Femur (tissue), 1 donor: ENCODE measurements at regions not wholly inside any gene's neighbourhood (a gene's known extent, or its start where the extent isn't known, plus 50 kb on each side); places are given as distances from the start of the nearest gene placed in this dataset.

Experiments
- DNase-seq: peaks from one replicate; pipeline ENCODE4 v3.0.0-alpha.2; 2017

DNA sequence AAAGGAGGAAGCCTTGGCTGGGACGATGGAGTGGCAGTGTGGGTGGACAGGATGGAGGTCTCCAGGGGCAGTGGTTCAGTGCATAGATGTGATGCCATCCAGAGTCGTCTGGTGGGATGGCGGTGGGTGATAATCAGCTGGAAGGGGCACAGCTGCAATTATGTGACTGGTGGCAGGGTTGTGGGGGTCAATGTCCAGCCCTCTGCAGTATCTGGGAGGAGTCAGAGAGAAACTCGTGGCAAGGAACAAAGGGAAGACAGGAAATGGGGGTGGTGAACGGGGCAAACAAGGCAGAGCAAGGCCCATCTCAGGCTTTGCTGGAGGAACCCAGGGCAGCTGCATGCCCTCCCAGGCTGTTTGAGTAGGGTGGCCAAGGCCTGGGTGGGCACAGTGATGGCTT, 118.3 kb upstream of the USP24 start:
- no peak for DNase-seq

DNA sequence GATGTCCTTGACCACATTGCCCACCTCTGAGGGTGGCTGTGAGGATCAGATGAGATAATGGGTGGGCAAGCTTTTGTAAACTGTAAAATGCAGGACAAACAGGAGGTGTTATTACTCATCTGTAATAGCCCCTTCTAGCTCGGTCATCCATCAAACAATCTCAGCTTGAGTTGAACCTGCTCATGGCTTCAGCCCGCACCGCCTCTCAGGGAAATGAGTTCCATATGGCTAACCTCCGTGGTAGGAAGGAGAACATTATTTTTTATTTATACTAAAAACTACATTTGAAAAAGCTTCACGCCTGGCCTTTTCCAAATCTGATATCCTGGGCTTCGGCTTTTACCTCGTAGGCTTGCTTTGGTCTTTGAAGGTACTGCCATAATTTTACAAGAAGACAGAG, 116.2 kb upstream of the USP24 start:
- peak; percentile 27 for DNase-seq

DNA sequence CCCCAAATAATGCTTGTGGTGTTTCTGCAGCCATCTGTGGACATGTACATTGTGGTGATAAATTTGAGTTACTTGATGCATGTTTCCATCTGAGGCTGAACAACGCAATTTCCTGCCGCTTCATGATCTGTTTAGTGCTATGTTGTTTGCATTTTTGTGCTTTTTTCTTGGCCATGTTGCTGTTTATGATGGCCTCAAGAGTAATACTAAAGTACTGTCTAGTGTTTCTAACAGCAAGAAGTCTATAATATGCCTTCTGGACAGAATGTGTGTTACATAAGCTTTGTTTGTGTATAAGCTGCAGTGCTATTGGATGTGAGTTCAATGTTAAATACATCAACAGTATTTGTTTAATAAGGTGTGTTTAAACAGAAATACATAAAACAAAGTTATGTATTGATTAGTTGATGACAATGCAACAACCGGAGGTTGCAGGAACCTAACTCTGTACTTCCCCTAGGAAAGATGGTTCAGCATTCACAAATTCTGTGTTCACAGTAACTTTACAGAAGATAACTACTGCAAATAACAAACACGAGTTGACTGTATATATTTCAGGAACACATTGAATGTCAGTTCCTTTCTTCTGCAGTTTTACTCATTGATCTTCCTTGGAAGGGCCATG, 114.8 kb upstream of the USP24 start:
- no peak for DNase-seq

DNA sequence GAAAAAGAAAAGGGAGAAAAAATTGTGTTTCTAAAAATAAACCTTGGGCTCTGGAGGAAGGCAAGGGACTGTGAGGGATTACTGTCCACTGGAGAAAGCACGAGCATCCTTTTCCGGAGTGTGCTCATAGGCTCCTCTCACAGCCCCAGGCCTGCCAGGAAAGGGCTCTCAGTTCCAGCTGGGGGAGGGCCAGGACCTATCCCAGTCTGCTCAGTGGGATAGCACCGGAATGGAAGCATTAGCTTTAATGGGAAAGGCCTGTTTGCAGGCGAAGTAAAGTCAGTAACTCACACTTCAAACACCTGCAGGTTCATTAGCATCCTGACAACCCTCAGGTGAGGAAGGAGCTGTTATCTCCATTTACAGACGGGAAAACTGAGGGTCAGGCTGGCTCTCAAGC, 113.9 kb upstream of the USP24 start:
- DNase-seq: peak; percentile 90

DNA sequence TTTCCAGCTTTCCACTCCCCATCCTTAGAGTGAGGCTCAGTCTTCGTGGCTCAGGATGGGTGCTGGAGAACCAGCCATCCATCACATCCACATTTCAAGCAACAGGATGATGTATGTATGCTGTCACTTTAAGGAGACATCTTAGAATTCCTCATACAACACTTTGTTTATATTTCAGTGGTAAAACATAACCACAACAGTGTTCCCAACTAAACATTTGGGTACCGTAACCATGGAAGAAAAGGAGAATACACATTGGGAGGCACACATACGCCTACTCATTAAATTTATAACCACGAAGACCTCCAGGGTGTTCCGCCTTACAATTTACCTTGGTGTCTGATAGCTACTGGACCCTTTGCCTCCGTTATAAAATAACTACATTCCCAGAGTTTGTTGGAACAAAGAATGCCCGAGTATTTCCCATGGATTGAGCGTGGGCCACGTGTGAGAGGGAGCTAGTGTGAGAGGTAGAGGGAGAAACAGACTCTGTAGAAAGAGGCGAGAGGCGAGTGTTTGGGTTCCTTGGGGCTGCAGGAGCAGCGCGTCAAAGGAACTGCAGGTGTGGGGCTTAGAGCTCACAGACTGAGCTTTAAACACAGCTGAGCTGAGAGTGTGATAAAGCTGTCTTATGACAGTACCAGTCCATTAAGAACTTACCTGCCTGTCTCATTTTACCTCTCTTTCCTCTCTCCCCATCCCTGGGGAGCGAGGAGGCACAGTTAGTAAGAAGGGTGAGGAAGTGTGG, 111.5 kb upstream of the USP24 start:
- no peak for DNase-seq

DNA sequence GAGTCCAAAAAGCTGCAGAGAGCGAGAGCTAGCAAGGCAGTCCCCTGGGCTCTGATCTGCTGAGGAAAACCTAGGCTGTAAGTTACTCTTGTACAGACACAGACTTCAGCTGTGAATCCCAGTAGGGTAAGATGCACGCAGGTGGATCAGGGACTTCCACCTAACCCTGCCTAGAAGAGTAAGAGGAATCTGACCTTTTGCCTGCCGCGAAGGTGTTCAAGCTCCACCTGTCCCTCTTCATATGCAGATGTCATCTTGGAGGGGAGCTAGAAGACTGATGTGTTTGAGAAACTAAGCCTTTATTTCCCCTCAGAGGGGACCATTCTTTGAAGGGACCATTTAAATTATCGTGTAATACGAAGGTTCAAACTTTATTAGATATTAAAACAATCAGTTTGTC, 108.6 kb upstream of the USP24 start:
- no peak for DNase-seq

DNA sequence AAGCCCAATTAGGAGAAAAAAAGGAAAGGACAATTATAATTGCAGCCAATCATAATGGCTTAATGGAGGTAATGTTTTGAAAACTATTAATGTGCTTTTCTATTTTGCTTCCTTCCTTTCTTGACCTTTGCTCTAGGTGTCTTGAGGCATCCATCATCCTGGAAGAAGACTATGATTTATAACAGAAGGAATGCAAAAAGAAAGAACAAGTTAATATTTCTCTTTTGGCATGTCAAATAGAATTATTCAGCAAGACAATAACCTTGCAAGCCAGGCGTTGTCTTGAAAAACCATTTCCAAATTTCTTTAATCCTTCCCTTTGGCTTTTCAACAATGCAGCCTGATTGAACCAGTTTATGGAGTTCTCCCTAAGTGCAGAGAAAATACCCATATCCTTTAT, 107.7 kb upstream of the USP24 start:
- DNase-seq: no peak

DNA sequence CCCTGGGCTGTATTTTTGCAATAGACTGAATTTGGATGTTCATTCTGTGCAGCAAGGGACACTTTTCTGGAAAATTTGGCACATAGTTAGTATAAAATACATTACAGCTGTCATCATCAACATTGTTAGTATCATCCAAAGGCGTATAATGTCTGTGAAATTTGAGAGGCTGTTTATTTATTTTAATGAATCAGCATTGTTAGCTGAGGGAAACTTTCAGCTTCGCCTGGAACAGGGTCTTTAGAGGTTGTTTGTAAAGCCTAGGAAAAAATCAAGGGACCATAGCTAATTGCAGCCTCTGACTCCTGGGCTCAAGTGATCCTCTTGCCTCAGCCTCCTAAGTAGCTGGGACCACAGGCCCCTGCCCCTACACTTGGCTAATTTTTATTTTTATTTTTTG, 106.8 kb upstream of the USP24 start:
- peak; percentile 5 for DNase-seq

DNA sequence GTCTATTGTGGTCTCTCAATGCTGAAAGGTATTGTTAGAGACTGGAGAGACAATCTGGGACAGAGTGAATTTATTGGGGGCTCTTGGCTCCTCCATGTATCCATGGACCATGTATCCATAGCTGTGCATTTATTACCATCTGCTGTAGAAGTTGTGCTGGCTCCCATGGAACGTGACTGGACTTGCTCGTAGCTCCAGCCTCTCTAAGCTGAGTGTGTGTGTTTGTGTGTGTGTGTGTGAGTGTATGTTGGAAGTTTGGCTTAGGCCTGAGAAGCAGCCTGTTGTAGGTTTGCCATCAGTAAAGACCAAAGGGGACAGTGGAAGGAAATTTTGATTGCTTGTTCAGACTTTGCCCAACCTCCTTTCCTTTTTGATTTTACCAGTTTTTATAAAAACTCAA, 105.7 kb upstream of the USP24 start:
- peak; percentile 3 for DNase-seq

DNA sequence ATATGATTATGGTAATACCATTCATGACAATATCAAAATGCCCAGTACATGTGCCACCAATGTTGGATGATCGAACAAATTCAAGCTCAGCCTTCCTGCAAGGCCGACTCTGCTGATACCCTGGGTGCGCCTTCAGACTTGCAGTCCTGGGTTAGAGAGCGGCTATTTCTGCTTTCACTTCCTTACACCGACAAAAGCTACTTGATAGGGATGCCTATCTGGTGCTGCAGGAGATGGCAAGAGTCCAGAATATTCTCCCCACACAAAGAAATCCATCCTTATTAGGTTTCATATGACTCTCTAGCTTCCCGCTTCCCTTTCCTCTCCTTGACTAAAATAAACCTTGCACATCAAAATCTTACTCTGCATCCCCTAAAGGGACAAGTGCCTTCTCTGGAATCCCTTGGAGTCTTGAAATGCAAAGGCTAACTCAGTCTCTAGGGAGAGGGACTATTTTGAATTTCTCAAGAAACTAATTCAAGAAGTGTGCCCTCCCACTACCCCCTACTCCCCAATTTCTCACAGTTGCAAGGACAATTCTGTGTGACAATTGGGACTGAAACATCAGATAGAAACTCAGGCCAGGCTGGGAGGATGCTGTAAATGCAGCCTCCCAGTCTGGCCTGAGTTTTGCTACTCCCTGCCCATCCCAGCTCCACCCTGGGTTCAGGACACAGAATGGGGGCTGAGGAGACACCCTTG, 103.1 kb upstream of the USP24 start:
- DNase-seq: no peak

DNA sequence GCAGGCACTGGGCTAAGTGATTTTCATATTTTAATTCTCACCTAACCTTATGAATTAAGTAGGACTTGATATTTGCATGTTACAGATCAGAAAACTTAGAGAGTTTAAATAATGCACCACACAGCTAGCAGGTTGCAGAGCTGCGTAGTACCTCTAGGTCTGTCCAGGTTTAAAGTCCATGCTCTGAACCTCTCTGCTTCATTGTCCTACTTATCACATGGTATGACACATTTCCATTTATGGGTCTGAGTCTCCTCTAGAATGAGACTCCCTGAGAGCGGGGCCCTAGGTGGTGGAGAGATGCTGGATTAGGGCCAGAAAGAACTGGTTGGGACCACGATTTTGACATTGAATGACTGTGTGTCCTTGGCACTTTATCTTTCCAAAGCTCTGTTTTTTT, 102.5 kb upstream of the USP24 start:
- no peak for DNase-seq

DNA sequence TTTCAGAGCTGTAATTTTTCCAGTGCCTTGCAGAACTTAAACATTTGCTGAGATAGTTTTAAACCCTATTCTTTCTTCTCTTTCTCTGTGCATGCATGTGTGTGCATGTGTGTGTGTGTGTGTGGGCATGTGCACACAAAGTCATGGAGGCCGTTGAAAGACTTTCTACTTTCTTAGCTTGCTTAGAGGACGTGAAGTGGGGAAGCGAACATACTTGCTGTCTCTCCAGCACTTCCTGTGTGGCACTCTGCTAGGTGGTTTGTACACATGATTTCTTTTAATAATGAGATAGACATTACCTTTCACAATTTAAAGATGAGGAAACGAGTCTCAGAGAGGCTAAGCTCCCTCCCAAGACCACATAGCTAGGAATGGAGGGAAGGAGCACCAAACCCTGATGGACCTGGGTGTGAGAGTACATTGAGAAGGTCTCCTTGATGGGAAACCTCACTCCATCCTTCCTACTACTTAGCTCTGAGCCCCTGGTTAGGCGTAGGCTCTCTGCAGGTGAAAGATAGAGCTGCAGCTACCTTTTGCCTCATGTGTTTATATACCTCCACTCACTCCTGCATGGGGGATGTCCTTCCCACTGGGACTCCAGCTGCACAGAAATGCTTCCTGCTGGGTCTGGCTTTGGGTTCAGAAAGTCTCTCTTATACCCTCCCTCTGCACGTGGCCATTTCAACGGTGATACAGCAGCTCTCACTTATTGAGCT, 101.9 kb upstream of the USP24 start:
- DNase-seq: no peak

DNA sequence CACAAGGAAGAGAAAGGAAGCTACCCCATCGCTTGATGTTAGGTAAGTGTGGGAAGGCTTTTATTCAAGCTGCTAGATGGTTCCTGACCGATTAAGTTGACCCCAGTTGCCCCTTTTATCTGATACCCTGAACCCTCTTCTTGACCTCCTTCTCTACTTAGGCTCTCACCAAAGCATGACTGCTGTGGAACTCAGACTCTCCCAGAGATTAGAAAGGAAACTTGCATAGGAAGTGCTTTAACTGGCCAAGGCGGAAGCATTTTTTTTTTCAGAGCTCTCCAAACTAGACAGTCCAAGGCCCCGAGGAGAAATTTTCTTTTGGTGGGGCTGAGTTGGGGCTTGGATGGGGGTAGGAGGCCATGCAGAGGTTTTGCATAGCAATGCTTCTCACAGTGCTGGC, 101.3 kb upstream of the USP24 start:
- no peak for DNase-seq

DNA sequence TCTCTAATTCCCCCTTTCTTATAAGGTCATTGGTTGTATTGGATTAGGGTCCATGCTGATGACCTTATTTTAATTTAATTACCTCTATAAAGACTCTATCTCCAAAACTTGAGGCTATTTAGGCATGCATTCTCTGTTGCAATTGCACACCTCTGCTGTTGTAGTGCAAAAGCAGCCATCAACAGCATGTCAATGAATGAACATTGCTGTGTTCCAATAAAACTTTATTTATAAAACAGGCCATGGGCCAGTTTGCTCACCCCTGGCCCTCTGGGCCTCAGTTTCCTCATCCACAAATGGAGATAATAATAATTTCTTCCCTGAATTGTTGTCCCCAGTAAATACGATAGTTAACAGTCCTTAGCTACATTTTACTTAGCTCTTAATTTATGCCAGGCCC, 100.4 kb upstream of the USP24 start:
- no peak for DNase-seq

DNA sequence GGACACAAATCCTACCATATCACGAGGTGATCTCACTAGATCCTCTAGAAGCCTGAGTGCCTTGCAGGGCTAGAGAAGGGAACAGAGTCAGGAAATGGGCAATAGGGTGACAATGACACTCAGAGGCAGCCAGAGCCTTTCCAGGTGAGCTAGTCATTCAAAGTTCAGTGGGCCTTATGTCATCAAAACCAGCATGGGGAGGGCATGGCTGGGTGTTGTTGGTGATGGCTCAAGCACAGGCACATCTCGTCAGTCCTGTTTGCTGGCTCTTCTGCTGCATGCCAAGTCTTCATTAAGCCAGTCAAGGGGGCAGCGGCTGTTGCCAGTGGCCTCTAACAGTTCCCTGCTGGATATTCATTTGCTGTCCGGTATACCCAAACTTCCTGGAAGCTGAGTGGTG, 99.6 kb upstream of the USP24 start:
- no peak for DNase-seq

DNA sequence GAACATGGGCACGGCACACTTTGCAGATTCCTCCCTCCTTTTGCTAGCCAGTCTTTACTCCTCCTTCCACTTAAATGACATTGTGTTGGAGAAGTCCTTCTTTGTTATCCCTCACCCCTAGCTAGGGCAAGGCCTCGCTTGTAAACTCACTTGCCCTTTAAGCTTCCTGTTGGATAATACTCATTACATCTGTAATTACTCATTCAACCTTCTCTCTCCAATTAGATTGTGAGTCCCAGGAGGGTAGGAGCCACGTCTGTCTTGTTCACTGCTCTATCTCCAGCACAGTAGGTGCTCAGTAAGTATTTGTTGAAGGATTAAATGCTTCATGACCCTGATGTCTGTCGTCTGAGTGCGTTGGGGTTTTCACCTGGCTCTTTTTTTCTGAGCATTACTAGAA, 98.7 kb upstream of the USP24 start:
- DNase-seq: no peak

DNA sequence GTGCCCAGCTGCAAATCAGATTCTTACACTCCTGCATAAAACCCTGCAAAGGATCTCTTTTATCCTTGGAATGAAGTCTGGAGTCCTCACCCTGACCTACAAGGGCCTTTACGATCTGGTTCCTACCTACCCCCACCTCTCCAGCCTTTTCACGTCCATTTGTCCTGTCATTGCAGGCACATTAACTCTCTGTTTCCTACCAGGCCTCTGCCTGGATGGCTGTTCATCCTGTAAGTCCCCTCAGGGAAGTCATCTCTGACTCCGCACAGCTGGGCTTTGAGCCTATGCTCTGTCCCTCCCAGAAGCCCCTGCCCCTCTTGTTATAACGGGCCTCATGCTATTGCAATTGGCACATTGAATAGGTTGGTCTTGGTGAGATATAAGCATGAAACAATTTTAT, 96.8 kb upstream of the USP24 start:
- no peak for DNase-seq

DNA sequence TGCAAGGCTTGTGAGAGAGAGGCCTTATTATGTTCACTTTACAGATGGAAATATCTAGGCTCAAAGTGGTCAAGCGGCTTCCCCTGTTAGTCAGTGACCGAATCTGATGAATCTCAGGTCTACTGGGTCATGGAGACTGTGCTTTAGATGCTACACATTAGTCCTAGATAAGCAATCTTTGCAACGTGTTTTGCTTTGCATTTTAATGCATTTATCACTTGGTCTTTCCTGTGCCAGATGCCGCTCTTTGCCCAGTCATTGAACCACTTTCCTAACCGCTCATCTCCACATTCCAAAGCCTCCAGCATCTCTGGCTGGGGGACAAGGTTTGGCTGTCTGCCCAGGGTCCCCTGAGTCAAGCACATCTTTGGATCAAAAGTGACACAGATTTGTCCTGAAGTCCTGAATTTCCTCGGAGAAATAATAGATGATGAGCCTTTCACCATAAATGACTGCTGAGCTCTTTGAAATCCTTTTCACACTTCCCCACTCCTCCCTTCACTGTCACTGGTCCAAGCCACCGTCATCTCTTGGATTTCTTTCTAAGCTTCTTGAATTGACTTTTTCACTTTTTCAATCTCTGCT, 96.0 kb upstream of the USP24 start:
- DNase-seq: peak; percentile 76

DNA sequence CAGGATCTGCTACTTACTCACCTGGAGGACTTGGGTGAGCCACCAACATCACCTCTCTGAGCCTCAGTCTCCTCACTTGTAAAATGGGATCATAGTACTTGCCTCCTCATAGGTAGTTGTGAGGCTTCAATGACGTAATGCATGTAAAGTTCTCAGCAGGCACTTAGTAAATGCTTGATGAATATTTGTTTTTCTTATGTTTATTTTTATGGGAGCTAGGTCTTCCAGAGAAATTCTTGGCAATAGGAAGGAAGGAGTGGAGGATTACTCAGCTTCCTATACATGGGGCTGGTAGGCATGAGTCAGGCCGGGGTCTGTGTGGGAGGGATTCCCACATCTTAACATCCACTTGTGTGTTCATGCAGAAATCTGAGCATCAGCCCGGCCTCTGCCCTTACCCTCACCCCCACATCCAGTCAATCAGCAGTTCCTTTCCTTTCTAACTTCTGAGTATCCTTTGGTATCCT, 95.4 kb upstream of the USP24 start:
- DNase-seq: peak; percentile 57

DNA sequence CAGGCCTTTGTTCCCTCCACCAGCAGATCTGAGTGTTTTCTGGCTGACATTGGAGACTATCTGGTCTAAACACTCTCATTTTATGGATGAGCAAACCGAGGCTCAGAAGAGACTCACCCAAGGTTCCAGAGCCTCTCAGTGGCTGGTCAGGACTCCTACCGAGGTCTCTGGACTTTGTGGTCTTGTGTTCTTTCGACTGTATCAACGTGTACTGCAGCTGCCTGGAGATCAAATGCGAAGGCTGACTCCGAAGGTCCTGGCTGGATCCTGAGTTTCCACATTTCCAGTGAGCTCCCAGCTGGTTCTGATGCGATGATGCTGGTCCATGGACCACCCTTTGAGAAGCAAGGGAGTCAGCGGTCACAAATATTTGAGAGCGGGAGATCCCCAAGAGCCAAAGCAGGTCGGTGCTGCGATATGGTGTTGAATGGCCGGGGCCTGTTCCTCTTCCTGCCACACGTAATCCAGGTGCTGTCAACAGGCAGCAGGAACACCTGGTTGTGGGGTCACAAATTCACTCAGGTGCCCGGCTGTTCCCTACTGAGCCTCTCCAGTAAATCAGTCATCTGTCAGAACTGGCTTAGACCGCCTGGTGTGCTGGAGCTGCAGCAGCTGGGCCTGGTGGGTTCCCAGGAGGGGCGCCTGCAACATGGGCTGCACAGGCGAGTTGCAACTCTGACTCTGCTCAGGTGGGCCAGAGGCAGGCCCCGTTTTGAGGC, 94.8 kb upstream of the USP24 start:
- DNase-seq: no peak

DNA sequence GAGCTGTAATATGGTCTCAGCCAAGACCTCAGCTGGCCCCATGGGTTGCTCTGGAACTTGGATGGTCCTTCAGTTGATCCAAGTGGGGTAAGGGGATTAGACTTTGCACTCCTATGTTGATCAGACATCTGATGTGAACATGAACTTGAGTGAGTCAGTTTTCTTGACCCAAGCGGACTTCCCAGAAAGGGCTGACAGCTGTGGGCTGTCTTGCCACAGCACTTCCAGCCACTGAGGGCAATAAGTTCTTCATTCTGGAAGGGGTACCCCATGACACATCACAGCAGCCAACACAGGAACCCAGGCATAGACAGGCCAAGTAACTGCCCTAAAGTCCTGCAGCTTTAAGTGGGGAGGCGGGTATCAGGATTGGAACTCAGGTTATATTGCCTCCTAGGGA, 93.9 kb upstream of the USP24 start:
- no peak for DNase-seq

DNA sequence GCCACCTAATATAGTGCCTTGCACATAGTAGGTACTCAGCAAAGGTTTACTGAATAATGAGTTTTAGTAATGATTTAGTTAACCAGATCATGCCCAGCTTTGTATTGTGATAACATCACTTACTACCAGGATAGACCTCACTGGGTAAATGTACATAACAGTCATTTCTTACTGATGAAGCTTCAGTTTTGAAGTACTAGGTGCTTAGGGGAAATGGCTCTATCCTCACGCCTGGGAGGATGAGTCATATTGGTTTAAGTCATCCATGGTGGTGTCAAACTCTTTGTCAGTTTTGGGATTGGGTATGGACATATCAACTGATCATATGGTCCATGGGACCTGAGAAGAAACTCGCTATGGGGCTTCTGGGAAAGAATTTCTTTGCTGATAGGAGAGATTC, 90.6 kb upstream of the USP24 start:
- no peak for DNase-seq
